GM19023 (cell line): ENCODE measurements at regions not wholly inside any gene's neighbourhood (a gene's known extent, or its start where the extent isn't known, plus 50 kb on each side); places are given as distances from the start of the nearest gene placed in this dataset.
"Not testable (repeated sequence)": the region's sequence is repeated elsewhere in the genome, so short reads cannot be mapped to it uniquely, and the experiment has no call there.

Experiments used
- ATAC-seq: cut with Tn5 transposase; IDR thresholded peaks from one replicate; pipeline ENCODE4 v1.9.1; 2021; ENCODE audit warnings: mild to moderate bottlenecking, moderate library complexity; ENCODE audit not compliant: unreplicated experiment

GRCh38 chr5:105685884-105686283, 1984.9 kb downstream of the EFNA5 start:
- ATAC-seq: no peak

GRCh38 chr5:105684799-105685198, 1985.9 kb downstream of the EFNA5 start:
- ATAC-seq: no peak

- no peak for ATAC-seq
Observed at GRCh38 chr5:105680858-105681475, 1989.8 kb downstream of the EFNA5 start.

- ATAC-seq: no peak
Observed at GRCh38 chr5:105677291-105677690, 1993.4 kb downstream of the EFNA5 start.

- ATAC-seq: no peak
Observed at GRCh38 chr5:105670596-105670995, 2000.1 kb downstream of the EFNA5 start.

GRCh38 chr5:105663671-105664070, 2007.1 kb downstream of the EFNA5 start:
- no peak for ATAC-seq

- ATAC-seq: no peak
Observed at GRCh38 chr5:105659396-105659795, 2011.3 kb downstream of the EFNA5 start.

- no peak for ATAC-seq
Observed at GRCh38 chr5:105640328-105640727, 2030.4 kb downstream of the EFNA5 start.

- no peak for ATAC-seq
Observed at GRCh38 chr5:105639511-105639910, 2031.2 kb downstream of the EFNA5 start.

GRCh38 chr5:105639068-105639467, 2031.7 kb downstream of the EFNA5 start:
- no peak for ATAC-seq

- no peak for ATAC-seq
Observed at GRCh38 chr5:105638437-105638836, 2032.3 kb downstream of the EFNA5 start.

GRCh38 chr5:105632043-105632442, 2038.7 kb downstream of the EFNA5 start:
- no peak for ATAC-seq

GRCh38 chr5:105630803-105631202, 2039.9 kb downstream of the EFNA5 start:
- ATAC-seq: no peak

- no peak for ATAC-seq
Observed at GRCh38 chr5:105619725-105620124, 2051.0 kb downstream of the EFNA5 start.

GRCh38 chr5:105617436-105618215, 2053.1 kb downstream of the EFNA5 start:
- no peak for ATAC-seq

GRCh38 chr5:105616599-105616998, 2054.0 kb upstream of the NUDT12 start:
- no peak for ATAC-seq

GRCh38 chr5:105602406-105602805, 2039.8 kb upstream of the NUDT12 start:
- not testable (repeated sequence) for ATAC-seq

- ATAC-seq: no peak
Observed at GRCh38 chr5:105593011-105593760, 2030.6 kb upstream of the NUDT12 start.

GRCh38 chr5:105587963-105588662, 2025.5 kb upstream of the NUDT12 start:
- no peak for ATAC-seq

GRCh38 chr5:105581988-105582690, 2019.5 kb upstream of the NUDT12 start:
- ATAC-seq: no peak

- no peak for ATAC-seq
Observed at GRCh38 chr5:105573575-105573974, 2011.0 kb upstream of the NUDT12 start.
